ENCODE measurements at regions not wholly inside any gene's neighbourhood (a gene's known extent, or its start where the extent isn't known, plus 50 kb on each side); places are given as distances from the start of the nearest gene placed in this dataset.

DNA sequence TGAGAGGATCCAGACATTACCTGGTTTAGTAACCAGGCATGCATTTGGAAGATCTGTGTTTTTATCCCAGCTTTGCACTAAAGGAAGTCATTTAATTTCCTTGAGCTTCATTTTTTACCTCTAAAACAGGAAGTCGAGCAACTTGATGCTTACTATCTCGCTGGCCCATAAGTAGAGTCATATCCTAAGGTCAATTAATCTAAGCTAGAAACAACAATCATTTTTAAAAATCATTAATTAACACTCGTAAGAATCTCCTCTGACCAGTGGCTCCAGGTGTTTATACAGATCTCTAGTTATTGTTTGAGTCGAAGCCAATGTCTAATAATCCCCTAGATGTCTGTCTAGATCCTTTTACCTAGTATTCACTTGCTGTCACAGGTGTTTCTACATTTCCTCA lies 355.8 kb upstream of the DCN start:
- TF ChIP-seq, protein P1, sequence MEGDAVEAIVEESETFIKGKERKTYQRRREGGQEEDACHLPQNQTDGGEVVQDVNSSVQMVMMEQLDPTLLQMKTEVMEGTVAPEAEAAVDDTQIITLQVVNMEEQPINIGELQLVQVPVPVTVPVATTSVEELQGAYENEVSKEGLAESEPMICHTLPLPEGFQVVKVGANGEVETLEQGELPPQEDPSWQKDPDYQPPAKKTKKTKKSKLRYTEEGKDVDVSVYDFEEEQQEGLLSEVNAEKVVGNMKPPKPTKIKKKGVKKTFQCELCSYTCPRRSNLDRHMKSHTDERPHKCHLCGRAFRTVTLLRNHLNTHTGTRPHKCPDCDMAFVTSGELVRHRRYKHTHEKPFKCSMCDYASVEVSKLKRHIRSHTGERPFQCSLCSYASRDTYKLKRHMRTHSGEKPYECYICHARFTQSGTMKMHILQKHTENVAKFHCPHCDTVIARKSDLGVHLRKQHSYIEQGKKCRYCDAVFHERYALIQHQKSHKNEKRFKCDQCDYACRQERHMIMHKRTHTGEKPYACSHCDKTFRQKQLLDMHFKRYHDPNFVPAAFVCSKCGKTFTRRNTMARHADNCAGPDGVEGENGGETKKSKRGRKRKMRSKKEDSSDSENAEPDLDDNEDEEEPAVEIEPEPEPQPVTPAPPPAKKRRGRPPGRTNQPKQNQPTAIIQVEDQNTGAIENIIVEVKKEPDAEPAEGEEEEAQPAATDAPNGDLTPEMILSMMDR (IDR thresholded peaks at IDR 0.05), result no peak
- no peak for TF ChIP-seq POLR2A (IDR thresholded peaks at IDR 0.05)
